Calu3 (cell line): ENCODE measurements at regions not wholly inside any gene's neighbourhood (a gene's known extent, or its start where the extent isn't known, plus 50 kb on each side); places are given as distances from the start of the nearest gene placed in this dataset.
"Not testable (repeated sequence)": the region's sequence is repeated elsewhere in the genome, so short reads cannot be mapped to it uniquely, and the experiment has no call there.

ENCODE experiments used
- BruUV-seq: library from RNA; stranded (reverse); fragments of 400-500 nt; replicated peaks from 2 replicates; lab custom pipeline; 2021; lab: Mats Ljungman, UMichigan
- CTCF ChIA-PET: fragments of 300-600 bp; sonication (Branson Sonifier 250); formaldehyde crosslinking; loops from one replicate; lab custom pipeline; 2022; ENCODE audit warnings: antibody characterized with exemption; lab: Charles Lee
- DNase-seq: peaks from one replicate; pipeline ENCODE4 v3.0.0; 2022
- H3K27ac Mint-ChIP-seq: one replicate; pipeline ENCODE4 v1.8.0; 2022; ENCODE audit warnings: mixed read lengths; ENCODE audit not compliant: unreplicated experiment
- H3K27me3 Mint-ChIP-seq: one replicate; pipeline ENCODE4 v1.8.0; 2022; ENCODE audit warnings: mixed read lengths; ENCODE audit not compliant: unreplicated experiment
- H3K36me3 Mint-ChIP-seq: one replicate; pipeline ENCODE4 v1.8.0; 2022; ENCODE audit warnings: mild to moderate bottlenecking, moderate library complexity, mixed read lengths; ENCODE audit not compliant: insufficient read depth, unreplicated experiment
- H3K4me1 Mint-ChIP-seq: one replicate; pipeline ENCODE4 v1.8.0; 2022; ENCODE audit warnings: mild to moderate bottlenecking, low read depth, mixed read lengths; ENCODE audit not compliant: unreplicated experiment
- H3K4me3 Mint-ChIP-seq: one replicate; pipeline ENCODE4 v1.8.0; 2022; ENCODE audit warnings: mild to moderate bottlenecking, low read depth, moderate library complexity, mixed read lengths; ENCODE audit not compliant: unreplicated experiment
- H3K9me3 Mint-ChIP-seq: one replicate; pipeline ENCODE4 v1.8.0; 2022; ENCODE audit warnings: low read depth, mixed read lengths; ENCODE audit not compliant: unreplicated experiment
- CTCF ChIP-seq: fragments of 200-600 bp; IDR thresholded peaks from one replicate; pipeline ENCODE4 v1.8.0; 2022; ENCODE audit warnings: antibody characterized with exemption; ENCODE audit not compliant: unreplicated experiment
- intact Hi-C: fragments of 100-400 bp; cut with micrococcal nuclease; formaldehyde crosslinking; loops from one replicate; pipeline ENCODE4 v1.10.0; 2022; ENCODE audit not compliant: unreplicated experiment

GRCh38 chr13:67916650-67917049 is 686.5 kb upstream of the PCDH9 start:
- H3K36me3 Mint-ChIP-seq: no peaks in the 10 kb centered on the region
- intact Hi-C loops: no loop called here

GRCh38 chr13:67914535-67914934 is 684.4 kb upstream of the PCDH9 start:
- Mint-ChIP-seq H3K27me3 (no peaks in the 10 kb centered on the region), H3K4me1 (no peaks in the 10 kb centered on the region), H3K9me3 (no peaks in the 10 kb centered on the region), H3K27ac (no peak overlapping the region), H3K4me3 (no peak overlapping the region), H3K36me3 (no peaks in the 10 kb centered on the region)
- CTCF ChIA-PET: no interaction called here
- TF ChIP-seq CTCF: no peak
- intact Hi-C loops: no loop called here
- DNase-seq: no peak
- no TSS peak for BruUV-seq

More at GRCh38 chr13:67916650-67917049, 686.5 kb upstream of the PCDH9 start:
- CTCF ChIA-PET: no interaction called here
- H3K27ac Mint-ChIP-seq: no peak overlapping the region
- DNase-seq: no peak
- H3K9me3 Mint-ChIP-seq: no peaks in the 10 kb centered on the region
- no peak overlapping the region for H3K4me3 Mint-ChIP-seq
- TF ChIP-seq CTCF: no peak
- H3K4me1 Mint-ChIP-seq: no peaks in the 10 kb centered on the region
- no TSS peak for BruUV-seq
- H3K27me3 Mint-ChIP-seq: no peaks in the 10 kb centered on the region

DNA sequence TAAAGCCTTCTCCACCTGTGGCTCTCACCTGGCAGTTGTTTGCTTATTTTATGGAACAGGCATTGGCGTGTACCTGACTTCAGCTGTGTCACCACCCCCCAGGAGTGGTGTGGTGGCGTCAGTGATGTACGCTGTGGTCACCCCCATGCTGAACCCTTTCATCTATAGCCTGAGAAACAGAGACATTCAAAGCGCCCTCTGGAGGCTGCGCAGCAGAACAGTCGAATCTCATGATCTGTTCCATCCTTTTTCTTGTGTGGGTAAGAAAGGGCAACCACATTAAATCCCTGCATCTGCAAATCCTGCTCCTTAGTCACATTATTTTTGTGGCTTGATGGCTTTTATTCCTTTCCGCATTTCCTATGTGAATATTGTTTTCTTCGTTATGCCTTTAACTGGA is 672.8 kb upstream of the PCDH9 start:
- BruUV-seq, intact Hi-C loops: not testable (repeated sequence)

GRCh38 chr13:67880916-67881315 is 650.8 kb upstream of the PCDH9 start:
- intact Hi-C loops: no loop called here
- no peaks in the 10 kb centered on the region for H3K4me1 Mint-ChIP-seq
- no peak for DNase-seq
- no peak overlapping the region for H3K4me3 Mint-ChIP-seq
- no peak overlapping the region for H3K27ac Mint-ChIP-seq
- no peaks in the 10 kb centered on the region for H3K9me3 Mint-ChIP-seq
- H3K27me3 Mint-ChIP-seq: no peaks in the 10 kb centered on the region
- TF ChIP-seq CTCF: no peak
- no TSS peak for BruUV-seq
- CTCF ChIA-PET: no interaction called here
- H3K36me3 Mint-ChIP-seq: no peaks in the 10 kb centered on the region

More for the DNA sequence above, 672.8 kb upstream of the PCDH9 start:
- H3K36me3 Mint-ChIP-seq, CTCF ChIA-PET, H3K27ac Mint-ChIP-seq, DNase-seq, H3K4me3 Mint-ChIP-seq, H3K4me1 Mint-ChIP-seq, H3K27me3 Mint-ChIP-seq: not testable (repeated sequence)
- H3K9me3 Mint-ChIP-seq: peaks cover 13% of the 10 kb centered on the region

DNA sequence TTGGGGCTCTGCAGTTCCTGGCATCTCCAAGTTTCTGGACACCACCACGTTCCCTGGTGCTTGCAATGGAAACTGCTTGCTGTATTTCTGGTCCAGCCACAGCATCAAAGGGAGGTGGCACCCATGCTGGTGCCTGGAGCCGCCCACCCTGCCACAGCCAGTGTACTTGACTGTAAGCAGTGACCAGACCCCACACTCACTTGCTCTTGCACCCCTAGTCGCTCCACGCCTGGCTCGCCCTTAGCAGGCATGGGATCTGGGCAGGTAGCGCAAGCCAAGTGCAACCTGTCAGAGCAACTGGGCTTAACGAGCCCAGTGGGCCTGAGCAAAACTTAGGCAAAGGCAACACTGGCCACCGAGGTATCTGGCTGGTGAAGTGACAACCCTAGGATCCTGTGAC is 648.2 kb upstream of the PCDH9 start:
- TF ChIP-seq CTCF: no peak
- no peaks in the 10 kb centered on the region for H3K4me1 Mint-ChIP-seq
- CTCF ChIA-PET: no interaction called here
- no peak for DNase-seq
- H3K27me3 Mint-ChIP-seq: no peaks in the 10 kb centered on the region
- H3K36me3 Mint-ChIP-seq: no peaks in the 10 kb centered on the region
- BruUV-seq: no TSS peak
- intact Hi-C loops: no loop called here
- H3K4me3 Mint-ChIP-seq: no peak overlapping the region
- H3K27ac Mint-ChIP-seq: no peak overlapping the region
- no peaks in the 10 kb centered on the region for H3K9me3 Mint-ChIP-seq
